NOMO-1 treated with dmso at 0.1 percent for 144 hours (cell line): ENCODE measurements at regions not wholly inside any gene's neighbourhood (a gene's known extent, or its start where the extent isn't known, plus 50 kb on each side); places are given as distances from the start of the nearest gene placed in this dataset.
"Not testable (repeated sequence)": the region's sequence is repeated elsewhere in the genome, so short reads cannot be mapped to it uniquely, and the experiment has no call there.

Experiments
- DNase-seq: peaks from one replicate; lab custom pipeline; 2025; ENCODE audit not compliant: unreplicated experiment; lab: John Stamatoyannopoulos, UW

GRCh38 chr15:35693886-35694285, 147.9 kb upstream of the DPH6 start:
- DNase-seq = no peak

DNA sequence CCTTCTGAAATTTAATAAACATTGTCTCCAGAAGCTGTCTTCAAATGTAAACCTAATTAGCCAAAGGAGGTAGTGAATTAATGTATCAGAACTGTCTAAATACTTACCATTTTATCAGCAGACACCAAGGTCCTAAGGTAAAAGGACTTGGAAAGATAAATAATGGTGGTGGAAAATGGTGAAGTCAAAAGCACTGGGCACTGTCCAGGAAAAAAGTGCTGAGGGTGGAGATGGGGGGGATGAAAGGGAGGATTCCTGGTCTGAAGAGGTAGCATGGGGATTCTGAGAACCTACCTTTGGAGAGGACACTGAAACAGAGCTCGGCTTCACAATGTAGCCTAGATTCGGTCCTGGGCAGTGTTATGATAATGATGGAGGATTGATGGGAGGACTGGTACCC, 149.0 kb upstream of the DPH6 start:
- DNase-seq = no peak

- no peak for DNase-seq
Measured at GRCh38 chr15:35696767-35697231, 150.8 kb upstream of the DPH6 start.

GRCh38 chr15:35697549-35698299, 151.8 kb upstream of the DPH6 start:
- DNase-seq = no peak

DNA sequence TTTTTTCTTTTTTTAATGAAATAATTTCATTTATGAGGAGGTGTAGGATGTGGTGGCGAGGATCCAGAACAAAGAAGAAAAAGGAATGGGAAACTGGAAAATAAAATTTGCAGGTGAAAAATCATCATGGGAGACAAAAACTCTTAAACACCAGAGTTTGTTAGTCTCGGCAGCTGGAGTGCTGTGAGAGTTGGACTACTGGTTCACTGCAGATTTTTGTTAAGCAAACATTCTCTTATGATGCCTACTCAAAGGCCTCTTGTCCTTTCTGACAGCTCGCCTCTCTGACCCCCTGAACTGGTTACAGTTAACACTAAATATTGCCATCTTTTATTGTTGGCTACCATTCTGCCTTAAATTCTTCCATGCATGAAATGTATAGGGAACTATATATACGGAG, 152.4 kb upstream of the DPH6 start:
- DNase-seq = no peak

DNA sequence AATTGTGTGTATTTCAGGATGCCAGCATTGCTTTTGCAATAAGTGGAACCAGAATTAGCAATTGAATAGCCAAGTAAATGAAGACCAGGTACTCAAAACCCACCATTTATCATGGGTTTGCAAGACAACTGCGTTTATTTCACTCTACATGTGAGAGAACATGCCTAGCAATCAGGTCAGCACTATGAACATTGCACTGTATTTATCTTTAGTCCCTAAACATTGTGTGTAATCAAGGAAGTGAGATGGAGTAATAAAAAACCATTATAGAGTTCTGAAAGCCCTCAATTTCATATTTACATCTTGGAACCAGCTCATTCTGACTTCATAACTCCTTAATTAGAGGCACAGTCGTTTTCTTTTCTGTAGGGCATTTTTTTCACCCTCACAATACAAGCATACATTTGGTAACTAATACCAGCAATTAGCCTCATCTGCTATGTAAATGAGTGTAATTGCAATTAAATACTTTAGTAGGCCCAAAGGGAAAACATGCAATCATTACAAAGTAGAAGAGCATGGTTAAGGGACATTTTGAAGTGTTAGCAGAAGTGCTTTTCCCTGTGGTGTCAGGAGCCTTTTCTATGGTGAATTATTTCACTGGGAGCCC, 153.1 kb upstream of the DPH6 start:
- DNase-seq = no peak

- DNase-seq = not testable (repeated sequence)
Measured at GRCh38 chr15:35700091-35700593, 154.2 kb upstream of the DPH6 start.

DNA sequence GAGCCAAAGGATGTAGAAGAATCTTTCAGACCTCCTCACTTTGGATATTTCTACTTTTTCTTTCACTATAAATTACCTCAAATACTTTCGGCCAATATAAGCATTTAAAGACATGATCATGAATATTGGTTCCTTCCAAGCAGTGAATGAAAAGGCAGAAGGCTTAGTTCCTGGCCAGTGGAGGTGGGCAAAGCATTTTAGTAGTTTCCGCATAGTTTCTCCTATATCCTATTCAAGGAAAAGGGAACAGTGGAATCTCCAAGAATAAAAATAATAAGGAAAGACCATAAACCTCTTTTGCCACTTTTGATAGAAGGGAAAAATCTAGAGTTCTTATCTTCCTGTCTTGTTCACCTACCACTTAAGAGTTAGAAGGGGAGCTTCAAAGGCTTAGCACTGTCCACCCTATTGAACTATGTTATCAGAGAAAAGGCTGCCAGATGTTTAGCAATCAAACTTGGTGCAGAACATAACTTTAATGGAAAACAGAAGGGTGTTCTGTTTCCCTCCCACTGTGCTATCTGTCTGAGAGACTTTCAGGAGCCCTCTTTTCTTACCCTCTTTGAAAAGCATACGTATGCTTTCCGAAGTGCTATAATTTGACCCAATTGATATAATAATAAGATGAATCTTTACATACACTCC, 155.6 kb upstream of the DPH6 start:
- DNase-seq = no peak

DNA sequence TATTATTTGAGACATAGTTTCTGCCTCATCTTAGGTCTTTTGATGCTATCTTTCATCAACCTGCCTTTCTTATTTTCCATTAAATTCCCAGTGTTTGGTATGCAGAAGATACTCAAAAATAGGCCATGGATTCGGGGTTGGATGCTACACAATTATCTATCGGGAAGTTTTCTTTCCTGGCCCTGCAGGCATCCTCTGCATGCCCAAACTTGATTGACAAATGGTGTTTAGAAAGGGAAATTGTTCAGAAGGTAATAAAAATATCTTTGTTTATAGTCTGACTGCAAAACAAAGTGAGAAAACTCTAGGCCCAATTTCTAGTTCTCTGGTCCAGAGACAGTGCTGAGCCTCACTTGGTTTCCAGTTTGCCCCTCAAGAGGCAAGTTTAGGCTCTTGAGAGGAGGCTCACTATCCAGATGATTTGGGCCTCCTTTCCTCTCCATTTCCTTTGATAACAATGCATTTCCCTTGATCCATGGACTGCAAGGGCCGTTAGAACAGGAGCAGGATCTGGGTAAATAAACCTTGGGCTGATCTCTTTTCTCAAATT, 157.1 kb upstream of the DPH6 start:
- no peak for DNase-seq

DNA sequence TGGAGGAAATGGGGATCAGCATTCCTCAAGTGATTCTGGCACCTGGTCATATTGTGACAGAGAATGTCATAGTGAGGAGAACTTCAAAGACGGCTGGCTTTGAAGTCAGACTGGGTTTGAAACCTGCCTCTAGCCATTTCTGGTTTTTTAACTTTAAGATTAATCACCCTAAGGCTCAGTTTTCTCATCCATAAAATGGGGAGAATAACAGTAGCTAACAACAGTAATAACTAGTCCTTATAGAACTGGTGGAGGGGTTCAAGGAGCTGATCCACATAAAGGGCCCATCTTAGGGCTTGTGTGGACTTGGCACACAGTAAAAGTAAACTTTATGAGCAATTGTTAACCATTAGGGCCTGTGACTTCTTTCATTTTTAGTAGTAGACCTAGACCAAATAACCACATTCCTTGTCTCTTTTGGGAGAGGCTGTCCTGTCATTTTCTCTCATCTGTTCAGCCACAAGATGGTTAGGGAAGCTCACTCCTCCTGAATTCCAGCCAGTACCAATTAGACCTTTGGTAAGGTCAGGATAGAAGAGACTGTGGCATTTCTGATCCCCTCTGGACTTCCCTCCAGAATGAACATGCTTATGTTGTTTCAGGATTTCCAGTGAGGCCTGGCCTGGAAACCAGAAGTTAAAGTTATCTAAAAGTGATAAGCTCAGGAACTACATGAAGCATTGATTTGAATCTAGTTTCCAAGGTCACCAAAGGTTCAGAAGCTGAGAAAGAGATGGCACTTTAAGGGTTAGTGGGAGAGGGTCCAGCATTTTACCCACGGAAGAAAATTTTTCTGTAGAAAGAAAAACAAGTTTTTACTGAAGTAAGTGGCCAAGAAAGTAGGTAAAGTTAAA, 159.3 kb upstream of the DPH6 start:
- DNase-seq = no peak

GRCh38 chr15:35705884-35706585, 160.1 kb upstream of the DPH6 start:
- DNase-seq = no peak

- DNase-seq = no peak
Measured at GRCh38 chr15:35712956-35713355, 167.0 kb upstream of the DPH6 start.

GRCh38 chr15:35713733-35714132, 167.8 kb upstream of the DPH6 start:
- DNase-seq = no peak

- DNase-seq = no peak
Measured at GRCh38 chr15:35717721-35718120, 171.8 kb upstream of the DPH6 start.

DNA sequence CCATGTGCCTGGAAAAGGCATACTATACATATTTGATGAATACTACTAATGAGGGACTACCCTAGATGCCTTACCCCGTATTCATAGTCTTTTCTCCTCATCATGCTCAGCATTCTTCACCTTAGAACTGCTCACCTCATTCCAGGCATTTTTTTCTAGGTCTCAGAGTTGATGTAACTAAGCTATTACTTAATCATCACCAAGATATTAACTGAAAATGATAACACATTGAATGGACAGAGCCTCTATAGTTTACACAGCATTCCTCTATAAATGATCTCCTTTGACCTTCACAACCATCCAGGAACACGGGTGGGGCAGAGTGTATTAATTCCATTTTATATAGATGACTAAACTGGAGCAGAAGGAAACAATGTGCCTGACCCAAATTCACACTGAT, 174.1 kb upstream of the DPH6 start:
- no peak for DNase-seq

- DNase-seq = no peak
Measured at GRCh38 chr15:35720984-35721383, 175.0 kb upstream of the DPH6 start.

- no peak for DNase-seq
Measured at GRCh38 chr15:35721751-35722150, 175.8 kb upstream of the DPH6 start.

GRCh38 chr15:35722501-35722900, 176.5 kb upstream of the DPH6 start:
- no peak for DNase-seq

DNA sequence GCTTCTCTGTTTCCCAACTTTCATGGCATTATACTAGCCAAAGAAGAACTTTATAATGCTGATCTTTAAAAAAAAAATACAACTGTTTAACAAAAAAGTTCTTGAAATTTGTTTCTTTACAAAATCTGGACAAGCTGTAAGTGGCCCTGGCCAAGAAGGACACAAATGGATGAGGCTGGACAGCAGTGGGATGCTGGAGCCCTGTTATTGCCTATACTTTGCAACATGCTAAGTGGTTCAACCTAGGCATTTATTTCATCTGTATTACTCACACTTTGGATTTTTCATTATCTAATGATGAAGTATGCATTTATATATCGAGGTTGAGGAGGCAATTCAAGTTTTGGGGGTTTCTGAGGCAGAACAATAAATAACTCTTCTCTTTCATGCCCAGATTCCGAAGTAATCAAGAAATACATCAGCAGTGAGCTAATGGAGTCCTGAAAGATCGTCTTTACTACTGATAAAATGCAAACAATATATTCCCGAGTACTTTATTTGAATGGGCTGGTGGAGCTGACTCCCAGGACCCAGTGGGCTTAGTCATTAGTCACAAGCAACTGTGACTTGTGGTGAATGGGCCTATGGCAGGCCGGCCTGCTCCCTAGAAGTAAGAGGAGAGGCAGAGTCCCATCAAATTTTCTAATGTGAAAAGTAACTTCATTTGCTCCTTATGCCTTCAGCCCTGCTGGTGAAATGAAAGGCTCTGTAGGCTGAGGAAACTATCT, 177.3 kb upstream of the DPH6 start:
- DNase-seq = no peak

- no peak for DNase-seq
Measured at GRCh38 chr15:35723852-35724251, 177.9 kb upstream of the DPH6 start.
